IMR-90 (cell line): ENCODE measurements at regions not wholly inside any gene's neighbourhood (a gene's known extent, or its start where the extent isn't known, plus 50 kb on each side); places are given as distances from the start of the nearest gene placed in this dataset.

Experiments used
- ATAC-seq: fragments of 200-7000 bp; cut with Tn5 transposase; 2 replicates; pipeline ENCODE4 v1.9.1; 2020; ENCODE audit warnings: low read depth, mild to moderate bottlenecking, moderate library complexity
- BruUV-seq: library from RNA; stranded (reverse); fragments of 400-500 nt; replicated peaks from 2 replicates; lab custom pipeline; 2021; lab: Mats Ljungman, UMichigan
- CTCF ChIA-PET: fragments of 300-600 bp; formaldehyde crosslinking; extraction: SDS; loops from one replicate; lab custom pipeline; 2021; ENCODE audit warnings: antibody characterized with exemption; lab: Yijun Ruan, JAX
- POLR2A ChIA-PET: fragments of 300-600 bp; sonication (Branson Sonifier 250); formaldehyde crosslinking; loops from one replicate; lab custom pipeline; 2022; ENCODE audit warnings: antibody characterized with exemption; ENCODE audit not compliant: unreplicated experiment; lab: Charles Lee
- DNase-seq: peaks from one replicate; pipeline ENCODE4 v3.0.0; 2013
- H2AFZ ChIP-seq: replicated peaks from 2 replicates; pipeline ENCODE3; 2013; ENCODE audit warnings: low read length, mild to moderate bottlenecking; ENCODE audit not compliant: poor library complexity
- H2AK5ac ChIP-seq: 2 replicates; pipeline ENCODE4 v1.6.1; 2013; ENCODE audit warnings: low read depth, low read length, inconsistent platforms
- H2AK9ac ChIP-seq: replicated peaks from 2 replicates; pipeline ENCODE3; 2013; ENCODE audit warnings: mild to moderate bottlenecking, low read depth, low read length, moderate library complexity; ENCODE audit not compliant: poor library complexity
- H2BK120ac ChIP-seq: 2 replicates; pipeline ENCODE4 v1.6.1; 2013; ENCODE audit warnings: low read depth, low read length, inconsistent platforms
- H2BK15ac ChIP-seq: 3 replicates; pipeline ENCODE4 v1.6.1; 2013; ENCODE audit warnings: low read depth, low read length, inconsistent platforms
- H2BK20ac ChIP-seq: 2 replicates; pipeline ENCODE4 v1.6.1; 2013; ENCODE audit warnings: low read depth, mild to moderate bottlenecking, inconsistent platforms, low read length, moderate library complexity
- H2BK5ac ChIP-seq: 2 replicates; pipeline ENCODE4 v1.6.1; 2013; ENCODE audit warnings: mild to moderate bottlenecking, low read depth, low read length, inconsistent platforms; ENCODE audit not compliant: poor library complexity, severe bottlenecking
- H3K14ac ChIP-seq: replicated peaks from 2 replicates; pipeline ENCODE4 v1.6.1; 2013; ENCODE audit warnings: low read depth, low read length, inconsistent platforms
- H3K18ac ChIP-seq: 2 replicates; pipeline ENCODE4 v1.6.1; 2013; ENCODE audit warnings: low read depth, low read length, control low read depth
- H3K23ac ChIP-seq: 2 replicates; pipeline ENCODE4 v1.6.1; 2013; ENCODE audit warnings: low read depth, low read length, inconsistent platforms
- H3K27ac ChIP-seq: 2 replicates; pipeline ENCODE4 v1.5.1; 2013; ENCODE audit warnings: mild to moderate bottlenecking, control low read depth, low read length; ENCODE audit not compliant: insufficient read depth
- H3K27me3 ChIP-seq: 2 replicates; pipeline ENCODE4 v1.6.1; 2013; ENCODE audit warnings: low read length; ENCODE audit not compliant: control insufficient read depth, insufficient read depth
- H3K36me3 ChIP-seq: 2 replicates; pipeline ENCODE4 v1.6.1; 2013; ENCODE audit warnings: low read length, mixed read lengths; ENCODE audit not compliant: control insufficient read depth, insufficient read depth
- H3K4ac ChIP-seq: 2 replicates; pipeline ENCODE4 v1.6.1; 2013; ENCODE audit warnings: low read depth, low read length, inconsistent platforms
- H3K4me1 ChIP-seq: 2 replicates; pipeline ENCODE4 v1.6.1; 2013; ENCODE audit warnings: low read length, mixed read lengths; ENCODE audit not compliant: control insufficient read depth, insufficient read depth
- H3K4me2 ChIP-seq: 2 replicates; pipeline ENCODE4 v1.6.1; 2013; ENCODE audit warnings: low read depth, mild to moderate bottlenecking, control low read depth, low read length, moderate library complexity
- H3K4me3 ChIP-seq: 2 replicates; pipeline ENCODE4 v1.5.1; 2013; ENCODE audit warnings: low read depth, mild to moderate bottlenecking, control low read depth, low read length, moderate library complexity; ENCODE audit not compliant: insufficient read depth
- H3K56ac ChIP-seq: 2 replicates; pipeline ENCODE4 v1.6.1; 2013; ENCODE audit warnings: low read length, inconsistent platforms; ENCODE audit not compliant: insufficient read depth; ENCODE audit errors: extremely low read depth
- H3K79me1 ChIP-seq, 2 experiments: 2 replicates each; pipeline ENCODE4 v1.6.1; 2013; ENCODE audit warnings: low read length in 2 of 2, inconsistent platforms in 1 of 2, low read depth in 1 of 2
- H3K9ac ChIP-seq: 2 replicates; pipeline ENCODE4 v1.6.1; 2013; ENCODE audit warnings: low read depth, low read length, control low read depth
- H3K9me1 ChIP-seq: 2 replicates; pipeline ENCODE4 v1.6.1; 2013; ENCODE audit warnings: low read length, inconsistent platforms; ENCODE audit not compliant: insufficient read depth
- H3K9me3 ChIP-seq: 2 replicates; pipeline ENCODE4 v1.6.1; 2013; ENCODE audit warnings: low read length; ENCODE audit not compliant: control insufficient read depth, insufficient read depth
- H4K20me1 ChIP-seq: 2 replicates; pipeline ENCODE4 v1.6.1; 2013; ENCODE audit warnings: low read length, inconsistent platforms; ENCODE audit not compliant: insufficient read depth
- H4K5ac ChIP-seq: 2 replicates; pipeline ENCODE4 v1.6.1; 2013; ENCODE audit warnings: mild to moderate bottlenecking, low read depth, low read length, control low read depth
- H4K8ac ChIP-seq, 2 experiments: 2 replicates each; pipeline ENCODE4 v1.6.1; 2013; ENCODE audit warnings: low read depth in 2 of 2, low read length in 2 of 2, control low read depth in 1 of 2, inconsistent platforms in 1 of 2
- H4K91ac ChIP-seq: 2 replicates; pipeline ENCODE4 v1.6.1; 2013; ENCODE audit warnings: low read depth, low read length, inconsistent platforms; ENCODE audit not compliant: insufficient read depth
- CTCF ChIP-seq: conservative IDR thresholded peaks from 2 replicates; pipeline ENCODE4 v1.5.1; 2012; ENCODE audit warnings: mild to moderate bottlenecking, low read depth, low read length, improper control_type of control experiment
- ELK1 ChIP-seq: fragments of 150-350 bp; IDR thresholded peaks from 2 replicates; pipeline ENCODE4 v1.6.1; 2016; ENCODE audit warnings: low read depth, mild to moderate bottlenecking, low read length, moderate library complexity, borderline replicate concordance
- FOS ChIP-seq: fragments of 150-350 bp; IDR thresholded peaks from 2 replicates; pipeline ENCODE4 v1.6.1; 2016; ENCODE audit warnings: low read depth, low read length
- RAD21 ChIP-seq: IDR thresholded peaks from 2 replicates; pipeline ENCODE4 v1.6.1; 2012; ENCODE audit warnings: low read length, improper control_type of control experiment
- RCOR1 ChIP-seq: IDR thresholded peaks from 2 replicates; pipeline ENCODE4 v1.6.1; 2012; ENCODE audit warnings: mild to moderate bottlenecking, low read length, improper control_type of control experiment; ENCODE audit not compliant: insufficient replicate concordance
- SMC3 ChIP-seq: fragments of 150-350 bp; IDR thresholded peaks from 2 replicates; pipeline ENCODE4 v1.6.1; 2016; ENCODE audit warnings: low read depth, mild to moderate bottlenecking, antibody characterized with exemption, low read length, moderate library complexity
- WGBS, 2 experiments: methylation state at CpG; one replicate each; pipeline versions ENCODE4 v1.1.5 to v1.1.7; 2013; ENCODE audit warnings: missing lambda C conversion rate in 2 of 2; ENCODE audit not compliant: insufficient read length in 1 of 2; ENCODE audit errors: extremely low coverage in 2 of 2; 5-methylcytosine and 5-hydroxymethylcytosine counted together
- dilution Hi-C: fragments of 300-500 bp; cut with HindIII; formaldehyde crosslinking; loops from one replicate; pipeline ENCODE4 v1.14.3; 2018; ENCODE audit warnings: low sequenced_read_pairs; ENCODE audit not compliant: unreplicated experiment
- in situ Hi-C: fragments of 300-500 bp; cut with MboI; formaldehyde crosslinking; loops from 3 replicates; pipeline ENCODE4 v1.14.3; 2019; ENCODE audit warnings: low sequenced_read_pairs, inconsistent platforms, mixed read lengths
- intact Hi-C: fragments of 100-400 bp; cut with micrococcal nuclease; formaldehyde crosslinking; loops from 2 replicates; pipeline ENCODE4 v1.10.0; 2022

GRCh38 chr22:34111210-34111824 lies 191.0 kb upstream of the LARGE1 start:
- dilution Hi-C loops: no loop called here
- POLR2A ChIA-PET: no interaction called here
- no TSS peak for BruUV-seq

More at GRCh38 chr22:34111210-34111824, 191.0 kb upstream of the LARGE1 start:
- ATAC-seq (peak; percentile 77), DNase-seq (no peak)
- Histone ChIP-seq H3K36me3 (no peaks in the 10 kb centered on the region), H3K27ac (no peak overlapping the region), H2BK20ac (no peak overlapping the region), H4K8ac (no peak overlapping the region), H4K5ac (no peak overlapping the region), H3K9ac (no peak overlapping the region), H4K20me1 (no peaks in the 10 kb centered on the region), H3K9me3 (peaks cover 22% of the 10 kb centered on the region), H3K4me2 (no peak overlapping the region), H2BK15ac (no peak overlapping the region), H3K4ac (no peak overlapping the region), H3K18ac (no peak overlapping the region), H2AK5ac (no peak overlapping the region), H3K4me1 (no peaks in the 10 kb centered on the region), H4K91ac (no peak overlapping the region), H3K27me3 (no peaks in the 10 kb centered on the region), H2BK5ac (no peak overlapping the region), H3K14ac (no peak overlapping the region), H2AFZ (no peak overlapping the region), H3K79me1 (no peaks in the 10 kb centered on the region), H3K9me1 (no peaks in the 10 kb centered on the region), H2BK120ac (no peak overlapping the region), H2AK9ac (no peak overlapping the region), H3K23ac (no peak overlapping the region), H3K56ac (no peak overlapping the region), H3K4me3 (no peak overlapping the region)
- no CpG with 5 or more reads among the region's 7 CpGs for WGBS, 2 experiments
- intact Hi-C loops (loop anchor here (1.0 to 5.0 kb wide), 3 partner anchors 189 to 809 kb away; no protein-coding TSS in a partner anchor), in situ Hi-C loops (no loop called here)
- TF ChIP-seq SMC3 (peak; percentile 34; the same call in 1 of the 2 replicates), FOS (no peak), CTCF (peak; percentile 41), RCOR1 (no peak), RAD21 (peak; percentile 36), ELK1 (no peak)
- CTCF ChIA-PET: interaction anchor here (0.7 to 1.1 kb wide), 2 partner anchors 9 to 29 kb away, joined by 3 read pairs; no protein-coding TSS in a partner anchor
